GM12891 (cell line): ENCODE measurements at regions not wholly inside any gene's neighbourhood (a gene's known extent, or its start where the extent isn't known, plus 50 kb on each side); places are given as distances from the start of the nearest gene placed in this dataset.

Experiments
- POLR2A ChIP-seq: IDR thresholded peaks from 2 replicates; pipeline ENCODE4 v1.6.1; 2011; ENCODE audit warnings: low read depth, low read length, control low read depth
- POLR2AphosphoS5 ChIP-seq: IDR thresholded peaks from 2 replicates; pipeline ENCODE4 v1.6.1; 2011; ENCODE audit warnings: low read depth, low read length, control low read depth
- TAF1 ChIP-seq: IDR thresholded peaks from 2 replicates; pipeline ENCODE4 v1.6.1; 2011; ENCODE audit warnings: low read depth, low read length, control low read depth

- TF ChIP-seq POLR2A (no peak), POLR2AphosphoS5 (no peak), TAF1 (no peak)
Measured at GRCh38 chr9:23542927-23543326, 283.1 kb downstream of the ELAVL2 start.
